DND-41 (cell line): ENCODE measurements at regions not wholly inside any gene's neighbourhood (a gene's known extent, or its start where the extent isn't known, plus 50 kb on each side); places are given as distances from the start of the nearest gene placed in this dataset.

Experiments used
- ATAC-seq: fragments of 200-7000 bp; cut with Tn5 transposase; 3 replicates; pipeline ENCODE4 v1.9.1; 2021; ENCODE audit warnings: low read depth; ENCODE audit not compliant: insufficient read depth
- DNase-seq: peaks from one replicate; pipeline ENCODE4 v3.0.0-alpha.2; 2020
- H2AFZ ChIP-seq: 2 replicates; pipeline ENCODE4 v1.6.0; 2012; ENCODE audit warnings: low read depth, low read length
- H3K27ac ChIP-seq: 2 replicates; pipeline ENCODE4 v1.5.1; 2012; ENCODE audit warnings: low read length, inconsistent platforms
- H3K27me3 ChIP-seq: fragments of 200-600 bp; sonication (generic); 2 replicates; pipeline ENCODE4 v1.6.0; 2012; ENCODE audit warnings: low read length, mild to moderate bottlenecking, inconsistent platforms; ENCODE audit not compliant: insufficient read depth, poor library complexity
- H3K36me3 ChIP-seq: 2 replicates; pipeline ENCODE4 v1.5.1; 2012; ENCODE audit warnings: low read length, inconsistent platforms; ENCODE audit not compliant: insufficient read depth
- H3K4me1 ChIP-seq: 2 replicates; pipeline ENCODE4 v1.5.1; 2012; ENCODE audit warnings: mild to moderate bottlenecking, low read length; ENCODE audit not compliant: insufficient read depth
- H3K4me2 ChIP-seq: 2 replicates; pipeline ENCODE4 v1.6.0; 2012; ENCODE audit warnings: mild to moderate bottlenecking, moderate library complexity, low read length, inconsistent platforms; ENCODE audit not compliant: insufficient read depth
- H3K4me3 ChIP-seq, 2 experiments: fragments of 200-600 bp in 1 of 2; shearing (Covaris generic) in 1 of 2; 2 replicates each; pipeline ENCODE4 v1.5.1; 2012 to 2016; ENCODE audit warnings: inconsistent platforms in 2 of 2, low read length in 2 of 2, mild to moderate bottlenecking in 2 of 2, low read depth in 1 of 2, moderate library complexity in 1 of 2
- H3K79me2 ChIP-seq: 2 replicates; pipeline ENCODE4 v1.6.0; 2012; ENCODE audit warnings: low read length, inconsistent platforms; ENCODE audit not compliant: insufficient read depth
- H3K9ac ChIP-seq: 2 replicates; pipeline ENCODE4 v1.6.0; 2012; ENCODE audit warnings: low read depth, mild to moderate bottlenecking, inconsistent platforms, low read length, moderate library complexity
- H3K9me3 ChIP-seq: 2 replicates; pipeline ENCODE4 v1.5.1; 2012; ENCODE audit warnings: low read length, moderate library complexity, mild to moderate bottlenecking, inconsistent platforms; ENCODE audit not compliant: insufficient read depth, severe bottlenecking
- H4K20me1 ChIP-seq: 2 replicates; pipeline ENCODE4 v1.6.0; 2012; ENCODE audit warnings: low read length; ENCODE audit not compliant: insufficient read depth
- EZH2 ChIP-seq: IDR thresholded peaks from 3 replicates; pipeline ENCODE4 v1.6.1; 2012; ENCODE audit warnings: borderline replicate concordance, low read depth, mild to moderate bottlenecking, moderate library complexity, low read length, inconsistent platforms; ENCODE audit not compliant: severe bottlenecking
- TF ChIP-seq, protein P1 (sequence below): IDR thresholded peaks from 2 replicates; pipeline ENCODE4 v1.5.1; 2012; ENCODE audit warnings: borderline replicate concordance, low read length, moderate library complexity, mild to moderate bottlenecking; ENCODE audit not compliant: poor library complexity, severe bottlenecking; ENCODE audit errors: extremely low read depth

DNA sequence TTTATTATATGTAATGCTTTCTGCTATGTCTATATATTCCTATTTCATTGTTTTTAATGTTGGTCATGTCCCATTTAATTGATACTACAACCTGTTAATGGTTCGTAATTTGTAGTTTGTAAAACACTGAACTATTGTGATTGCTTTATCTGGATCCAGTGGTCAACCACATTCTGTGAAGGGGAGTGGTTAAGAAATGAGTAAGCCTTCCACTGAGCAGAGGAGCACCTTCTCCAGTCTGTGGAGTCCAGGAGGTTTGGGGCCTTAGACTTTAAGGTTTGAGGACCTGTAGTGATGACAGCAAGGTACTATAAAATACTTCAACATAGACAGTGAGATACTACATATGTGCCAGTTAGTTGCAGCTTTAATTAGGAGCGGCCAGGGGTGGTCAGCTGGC, 67.7 kb upstream of the RAD23B start:
- Histone ChIP-seq H3K27me3 (no peaks in the 10 kb centered on the region), H3K9me3 (no peaks in the 10 kb centered on the region), H4K20me1 (no peaks in the 10 kb centered on the region), H3K4me1 (no peaks in the 10 kb centered on the region), H2AFZ (no peak overlapping the region), H3K4me2 (no peak overlapping the region), H3K4me3 (no peak overlapping the region), H3K9ac (no peak overlapping the region), H3K79me2 (no peaks in the 10 kb centered on the region), H3K27ac (no peak overlapping the region), H3K36me3 (no peaks in the 10 kb centered on the region)
- ATAC-seq (no peak), DNase-seq (no peak)
- TF ChIP-seq, protein P1, sequence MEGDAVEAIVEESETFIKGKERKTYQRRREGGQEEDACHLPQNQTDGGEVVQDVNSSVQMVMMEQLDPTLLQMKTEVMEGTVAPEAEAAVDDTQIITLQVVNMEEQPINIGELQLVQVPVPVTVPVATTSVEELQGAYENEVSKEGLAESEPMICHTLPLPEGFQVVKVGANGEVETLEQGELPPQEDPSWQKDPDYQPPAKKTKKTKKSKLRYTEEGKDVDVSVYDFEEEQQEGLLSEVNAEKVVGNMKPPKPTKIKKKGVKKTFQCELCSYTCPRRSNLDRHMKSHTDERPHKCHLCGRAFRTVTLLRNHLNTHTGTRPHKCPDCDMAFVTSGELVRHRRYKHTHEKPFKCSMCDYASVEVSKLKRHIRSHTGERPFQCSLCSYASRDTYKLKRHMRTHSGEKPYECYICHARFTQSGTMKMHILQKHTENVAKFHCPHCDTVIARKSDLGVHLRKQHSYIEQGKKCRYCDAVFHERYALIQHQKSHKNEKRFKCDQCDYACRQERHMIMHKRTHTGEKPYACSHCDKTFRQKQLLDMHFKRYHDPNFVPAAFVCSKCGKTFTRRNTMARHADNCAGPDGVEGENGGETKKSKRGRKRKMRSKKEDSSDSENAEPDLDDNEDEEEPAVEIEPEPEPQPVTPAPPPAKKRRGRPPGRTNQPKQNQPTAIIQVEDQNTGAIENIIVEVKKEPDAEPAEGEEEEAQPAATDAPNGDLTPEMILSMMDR = no peak
- TF ChIP-seq EZH2 = no peak

DNA sequence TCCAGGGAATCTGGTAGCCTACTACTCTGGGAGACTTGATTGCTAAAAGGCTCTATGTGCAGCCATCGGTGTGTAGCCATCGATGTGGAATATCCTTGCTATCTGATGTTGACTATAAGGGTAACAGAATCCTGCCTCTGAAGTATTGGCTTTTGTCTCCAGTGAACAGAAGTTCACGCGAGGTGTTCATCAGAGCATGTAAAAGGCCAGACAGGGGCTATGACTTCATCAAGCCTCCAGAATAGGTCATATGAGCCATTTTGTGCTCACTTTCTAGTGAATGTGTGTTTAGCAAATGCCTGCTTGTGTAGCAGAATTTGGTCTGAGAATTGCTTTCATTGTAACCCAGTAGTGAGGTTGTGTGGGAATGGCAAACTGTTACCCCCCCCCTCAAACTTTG, 66.8 kb upstream of the RAD23B start:
- Histone ChIP-seq H3K27ac (no peak overlapping the region), H3K79me2 (no peaks in the 10 kb centered on the region), H3K27me3 (no peaks in the 10 kb centered on the region), H3K4me1 (no peaks in the 10 kb centered on the region), H3K36me3 (no peaks in the 10 kb centered on the region), H2AFZ (no peak overlapping the region), H3K4me2 (no peak overlapping the region), H3K9me3 (no peaks in the 10 kb centered on the region), H3K4me3 (no peak overlapping the region), H3K9ac (no peak overlapping the region), H4K20me1 (no peaks in the 10 kb centered on the region)
- DNase-seq = no peak
- no peak for TF ChIP-seq EZH2
- TF ChIP-seq, protein P1 = no peak
- no peak for ATAC-seq

DNA sequence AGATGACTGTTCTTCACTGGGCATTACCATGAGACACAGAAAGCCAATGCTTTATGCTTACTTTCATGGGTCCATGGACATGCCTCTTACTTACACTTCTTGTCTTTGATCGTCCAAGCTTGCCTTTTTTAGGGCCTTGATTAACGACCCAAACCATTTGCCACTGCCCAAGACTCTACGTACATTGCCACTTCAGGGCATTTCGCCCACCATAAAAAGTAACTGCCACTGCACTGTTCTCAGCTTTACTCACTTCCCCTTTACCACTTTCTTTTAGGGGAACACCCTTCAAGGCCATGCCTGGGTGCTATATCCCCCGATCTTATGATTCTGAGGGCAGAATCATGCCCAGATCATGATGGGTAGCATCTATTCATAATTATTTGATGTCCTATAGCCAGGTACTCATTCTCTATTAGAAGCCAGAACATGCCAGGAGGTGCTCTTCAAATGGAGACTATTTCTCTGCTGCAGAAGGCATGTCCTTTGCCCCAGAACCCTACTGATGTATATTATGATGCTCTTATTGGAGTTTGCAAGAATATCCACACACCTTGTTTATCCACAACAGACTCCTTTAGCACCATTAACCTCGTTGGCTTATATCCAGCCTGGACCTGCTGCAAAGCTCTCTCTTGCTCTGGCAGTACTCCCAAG, 64.1 kb upstream of the RAD23B start:
- ATAC-seq (no peak), DNase-seq (no peak)
- H3K9me3 ChIP-seq = no peaks in the 10 kb centered on the region
- H4K20me1 ChIP-seq = no peaks in the 10 kb centered on the region
- no peaks in the 10 kb centered on the region for H3K36me3 ChIP-seq
- no peak overlapping the region for H3K27ac ChIP-seq
- TF ChIP-seq, protein P1 = no peak
- no peak for TF ChIP-seq EZH2
- no peaks in the 10 kb centered on the region for H3K4me1 ChIP-seq
- no peak overlapping the region for H3K4me3 ChIP-seq
- H3K9ac ChIP-seq = no peak overlapping the region
- H3K27me3 ChIP-seq = no peaks in the 10 kb centered on the region
- no peak overlapping the region for H3K4me2 ChIP-seq
- no peaks in the 10 kb centered on the region for H3K79me2 ChIP-seq
- H2AFZ ChIP-seq = no peak overlapping the region
